ENCODE measurements at regions not wholly inside any gene's neighbourhood (a gene's known extent, or its start where the extent isn't known, plus 50 kb on each side); places are given as distances from the start of the nearest gene placed in this dataset.

GRCh38 chr9:79104951-79105350, 466.8 kb upstream of the TLE4 start:
- no peak for TF ChIP-seq CTCF (conservative IDR thresholded peaks at IDR 0.05)
- TF ChIP-seq ZFX (IDR thresholded peaks at IDR 0.05), result no peak
